MM.1S (cell line): ENCODE measurements at regions not wholly inside any gene's neighbourhood (a gene's known extent, or its start where the extent isn't known, plus 50 kb on each side); places are given as distances from the start of the nearest gene placed in this dataset.

Experiments used
- DNase-seq: peaks from one replicate; pipeline ENCODE4 v3.0.0-alpha.2; 2015
- H2AFZ ChIP-seq: fragments of 300-600 bp; sonication (generic); 2 replicates; pipeline ENCODE4 v1.6.0; 2016; ENCODE audit warnings: antibody characterized with exemption, low read length
- H3F3A ChIP-seq: fragments of 300-600 bp; sonication (generic); 2 replicates; pipeline ENCODE4 v1.6.1; 2016; ENCODE audit warnings: mild to moderate bottlenecking, antibody characterized with exemption, low read length, moderate library complexity, mixed read lengths; ENCODE audit not compliant: insufficient read depth
- H3K27ac ChIP-seq: fragments of 300-600 bp; sonication (generic); 2 replicates; pipeline ENCODE4 v1.5.1; 2016; ENCODE audit warnings: mild to moderate bottlenecking, low read length
- H3K27me3 ChIP-seq: fragments of 300-600 bp; sonication (generic); replicated peaks from 2 replicates; pipeline ENCODE4 v1.6.0; 2016; ENCODE audit warnings: low read length; ENCODE audit not compliant: insufficient read depth
- H3K36me3 ChIP-seq: fragments of 300-600 bp; sonication (generic); replicated peaks from 2 replicates; pipeline ENCODE4 v1.6.1; 2016; ENCODE audit warnings: mild to moderate bottlenecking, low read length, mixed read lengths; ENCODE audit not compliant: insufficient read depth
- H3K4me1 ChIP-seq: fragments of 300-600 bp; sonication (generic); 2 replicates; pipeline ENCODE4 v1.6.1; 2016; ENCODE audit warnings: low read length, mixed read lengths
- H3K4me2 ChIP-seq: fragments of 300-600 bp; sonication (generic); 2 replicates; pipeline ENCODE4 v1.6.0; 2016; ENCODE audit warnings: low read depth, low read length
- H3K4me3 ChIP-seq: fragments of 300-600 bp; sonication (generic); 2 replicates; pipeline ENCODE4 v1.5.1; 2016; ENCODE audit warnings: low read length, mixed read lengths
- H3K79me2 ChIP-seq: fragments of 300-600 bp; sonication (generic); 2 replicates; pipeline ENCODE4 v1.6.1; 2016; ENCODE audit warnings: mixed run types, low read length, mixed read lengths
- H3K9ac ChIP-seq: fragments of 300-600 bp; sonication (generic); 2 replicates; pipeline ENCODE4 v1.6.1; 2016; ENCODE audit warnings: low read length, mixed read lengths
- H3K9me2 ChIP-seq: fragments of 300-600 bp; sonication (generic); replicated peaks from 2 replicates; pipeline ENCODE4 v1.6.1; 2016; ENCODE audit warnings: mild to moderate bottlenecking, low read length, mixed read lengths; ENCODE audit not compliant: insufficient read depth
- H3K9me3 ChIP-seq: fragments of 300-600 bp; sonication (generic); replicated peaks from 2 replicates; pipeline ENCODE4 v1.6.1; 2016; ENCODE audit warnings: mild to moderate bottlenecking, low read length, mixed read lengths; ENCODE audit not compliant: insufficient read depth
- H4K20me1 ChIP-seq: fragments of 300-600 bp; sonication (generic); 2 replicates; pipeline ENCODE4 v1.6.1; 2016; ENCODE audit warnings: mild to moderate bottlenecking, low read length, moderate library complexity, mixed read lengths; ENCODE audit not compliant: insufficient read depth
- EZH2 ChIP-seq: fragments of 300-600 bp; sonication (generic); optimal IDR thresholded peaks from 2 replicates; pipeline ENCODE3; 2017; ENCODE audit warnings: low read depth, mild to moderate bottlenecking, antibody characterized with exemption, low read length, mixed read lengths
- EZH2phosphoT487 ChIP-seq: fragments of 300-600 bp; sonication (generic); IDR thresholded peaks from 2 replicates; pipeline ENCODE4 v1.6.1; 2018; ENCODE audit warnings: antibody characterized with exemption, low read length
- TF ChIP-seq, protein P1 (sequence below): fragments of 300-600 bp; sonication (generic); IDR thresholded peaks from 2 replicates; pipeline ENCODE4 v1.5.1; 2016; ENCODE audit warnings: antibody characterized with exemption, low read length, mixed read lengths

DNA sequence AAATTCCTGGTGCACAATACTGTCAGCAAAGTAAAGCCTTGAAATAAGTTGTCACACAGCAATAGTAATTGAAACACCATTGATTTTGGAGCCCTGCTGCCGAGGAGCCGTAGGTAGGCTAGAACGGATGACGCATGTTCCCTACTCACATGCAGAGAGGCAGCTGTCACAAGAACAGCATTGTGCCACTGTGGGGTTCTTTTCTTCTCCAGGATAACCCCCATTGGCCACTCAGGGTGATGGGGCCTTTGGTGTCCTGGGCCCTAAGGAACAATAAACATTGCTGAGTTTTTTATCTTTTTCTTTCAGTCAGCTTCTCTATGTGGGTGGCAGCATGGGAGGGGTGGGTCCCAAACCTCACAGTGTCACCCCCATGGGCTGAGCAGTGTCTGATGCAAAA is 542.3 kb downstream of the BCOR start:
- no peak overlapping the region for H3K4me3 ChIP-seq
- no peaks in the 10 kb centered on the region for H3F3A ChIP-seq
- H3K9me3 ChIP-seq, result no peaks in the 10 kb centered on the region
- H4K20me1 ChIP-seq, result no peaks in the 10 kb centered on the region
- H3K79me2 ChIP-seq, result no peaks in the 10 kb centered on the region
- no peak overlapping the region for H3K4me2 ChIP-seq
- H3K36me3 ChIP-seq, result no peaks in the 10 kb centered on the region
- no peak overlapping the region for H3K9ac ChIP-seq
- H3K9me2 ChIP-seq, result no peaks in the 10 kb centered on the region
- H2AFZ ChIP-seq, result no peak overlapping the region
- H3K4me1 ChIP-seq, result no peaks in the 10 kb centered on the region
- no peak for TF ChIP-seq EZH2
- no peak for DNase-seq
- H3K27ac ChIP-seq, result no peak overlapping the region
- no peaks in the 10 kb centered on the region for H3K27me3 ChIP-seq

DNA sequence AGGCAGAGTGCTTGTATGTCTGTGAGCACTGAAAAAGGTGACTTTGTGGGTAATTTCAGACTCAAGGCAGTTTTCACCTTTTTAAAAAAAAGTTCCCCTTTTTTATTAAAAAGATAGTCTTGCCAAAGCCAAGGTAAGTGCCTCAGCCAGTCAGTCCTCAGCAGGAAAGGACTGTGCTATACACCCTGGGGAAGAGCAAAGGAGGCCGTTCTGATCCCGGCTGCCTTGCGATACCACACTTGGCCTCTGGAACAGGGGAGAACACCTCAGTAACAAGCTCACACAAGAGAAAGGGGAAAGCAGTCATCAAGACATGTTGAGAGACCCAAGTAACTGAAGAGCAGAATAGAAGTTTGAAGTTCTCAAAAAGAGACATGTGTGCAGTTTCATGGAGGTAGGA is 541.7 kb downstream of the BCOR start:
- H3K27me3 ChIP-seq, result no peaks in the 10 kb centered on the region
- H3K4me3 ChIP-seq, result no peak overlapping the region
- no peaks in the 10 kb centered on the region for H3K79me2 ChIP-seq
- no peaks in the 10 kb centered on the region for H3K36me3 ChIP-seq
- H3K9ac ChIP-seq, result no peak overlapping the region
- H3K4me1 ChIP-seq, result no peaks in the 10 kb centered on the region
- no peak for DNase-seq
- H2AFZ ChIP-seq, result no peak overlapping the region
- H4K20me1 ChIP-seq, result no peaks in the 10 kb centered on the region
- no peaks in the 10 kb centered on the region for H3K9me3 ChIP-seq
- no peak overlapping the region for H3K4me2 ChIP-seq
- no peaks in the 10 kb centered on the region for H3F3A ChIP-seq
- TF ChIP-seq, protein P1, sequence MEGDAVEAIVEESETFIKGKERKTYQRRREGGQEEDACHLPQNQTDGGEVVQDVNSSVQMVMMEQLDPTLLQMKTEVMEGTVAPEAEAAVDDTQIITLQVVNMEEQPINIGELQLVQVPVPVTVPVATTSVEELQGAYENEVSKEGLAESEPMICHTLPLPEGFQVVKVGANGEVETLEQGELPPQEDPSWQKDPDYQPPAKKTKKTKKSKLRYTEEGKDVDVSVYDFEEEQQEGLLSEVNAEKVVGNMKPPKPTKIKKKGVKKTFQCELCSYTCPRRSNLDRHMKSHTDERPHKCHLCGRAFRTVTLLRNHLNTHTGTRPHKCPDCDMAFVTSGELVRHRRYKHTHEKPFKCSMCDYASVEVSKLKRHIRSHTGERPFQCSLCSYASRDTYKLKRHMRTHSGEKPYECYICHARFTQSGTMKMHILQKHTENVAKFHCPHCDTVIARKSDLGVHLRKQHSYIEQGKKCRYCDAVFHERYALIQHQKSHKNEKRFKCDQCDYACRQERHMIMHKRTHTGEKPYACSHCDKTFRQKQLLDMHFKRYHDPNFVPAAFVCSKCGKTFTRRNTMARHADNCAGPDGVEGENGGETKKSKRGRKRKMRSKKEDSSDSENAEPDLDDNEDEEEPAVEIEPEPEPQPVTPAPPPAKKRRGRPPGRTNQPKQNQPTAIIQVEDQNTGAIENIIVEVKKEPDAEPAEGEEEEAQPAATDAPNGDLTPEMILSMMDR, result no peak
- TF ChIP-seq EZH2phosphoT487 (no peak), EZH2 (no peak)
- H3K27ac ChIP-seq, result no peak overlapping the region
- no peaks in the 10 kb centered on the region for H3K9me2 ChIP-seq

DNA sequence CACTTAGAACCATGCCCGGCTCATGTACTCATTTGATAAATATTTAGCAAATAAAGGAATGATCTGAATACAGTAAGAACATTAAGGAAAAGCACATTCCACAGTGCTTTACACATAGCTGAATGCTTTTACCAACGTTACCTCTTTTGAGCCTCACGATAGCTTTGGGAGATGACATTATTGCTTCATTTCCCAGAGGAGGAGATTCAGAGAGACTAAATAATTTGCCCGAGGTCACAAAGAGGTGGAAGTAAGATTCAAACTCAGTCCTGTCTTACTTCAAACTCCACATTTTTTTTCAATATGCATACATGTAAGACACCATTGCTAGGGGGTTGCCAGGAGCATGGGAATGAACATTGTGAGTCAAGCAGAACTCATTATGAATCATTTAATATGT is 538.5 kb downstream of the BCOR start:
- Histone ChIP-seq H3K9me2 (no peaks in the 10 kb centered on the region), H3K27me3 (no peaks in the 10 kb centered on the region), H3K36me3 (no peaks in the 10 kb centered on the region), H4K20me1 (no peaks in the 10 kb centered on the region), H3K9me3 (no peaks in the 10 kb centered on the region), H3K4me1 (no peaks in the 10 kb centered on the region), H3K79me2 (no peaks in the 10 kb centered on the region), H3K4me2 (no peak overlapping the region), H3K4me3 (no peak overlapping the region), H3K9ac (no peak overlapping the region), H2AFZ (no peak overlapping the region), H3K27ac (no peak overlapping the region), H3F3A (no peaks in the 10 kb centered on the region)
- DNase-seq, result no peak
- TF ChIP-seq EZH2 (no peak), EZH2phosphoT487 (no peak)
- TF ChIP-seq, protein P1, result no peak

DNA sequence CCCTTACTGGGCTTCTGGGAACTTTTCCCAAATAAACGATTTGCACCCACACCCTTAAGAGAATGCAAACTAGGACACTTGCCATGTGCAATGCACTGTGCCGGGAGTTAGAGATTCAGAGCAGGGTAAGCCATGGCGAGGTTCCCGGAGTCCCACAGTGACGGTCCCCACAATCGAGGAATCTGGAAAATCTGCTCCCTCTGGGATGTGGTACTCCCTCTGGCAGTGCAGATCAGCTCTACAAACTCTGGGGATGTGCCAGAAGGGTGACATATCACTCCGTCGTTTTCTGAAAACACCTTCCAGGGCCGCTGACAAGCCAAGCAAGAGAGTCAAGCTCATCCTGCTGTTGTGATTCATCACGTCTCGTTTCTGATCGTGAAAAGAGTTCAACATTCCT is 537.5 kb downstream of the BCOR start:
- no peak for DNase-seq
- no peak overlapping the region for H2AFZ ChIP-seq
- TF ChIP-seq EZH2phosphoT487, result no peak
- TF ChIP-seq EZH2, result no peak
- TF ChIP-seq, protein P1, result no peak

More for the DNA sequence above, 537.5 kb downstream of the BCOR start:
- H3K4me2 ChIP-seq, result no peak overlapping the region
- no peak overlapping the region for H3K9ac ChIP-seq
- no peaks in the 10 kb centered on the region for H3F3A ChIP-seq
- H3K79me2 ChIP-seq, result no peaks in the 10 kb centered on the region
- H3K9me2 ChIP-seq, result no peaks in the 10 kb centered on the region
- H3K4me3 ChIP-seq, result no peak overlapping the region
- H4K20me1 ChIP-seq, result no peaks in the 10 kb centered on the region
- no peaks in the 10 kb centered on the region for H3K27me3 ChIP-seq
- no peaks in the 10 kb centered on the region for H3K4me1 ChIP-seq
- H3K36me3 ChIP-seq, result no peaks in the 10 kb centered on the region
- H3K27ac ChIP-seq, result no peak overlapping the region
- H3K9me3 ChIP-seq, result no peaks in the 10 kb centered on the region
